Upper lobe of right lung (tissue), 1 donor: ENCODE measurements at regions not wholly inside any gene's neighbourhood (a gene's known extent, or its start where the extent isn't known, plus 50 kb on each side); places are given as distances from the start of the nearest gene placed in this dataset.

Experiments used
- ATAC-seq: fragments of 200-7000 bp; cut with Tn5 transposase; one replicate; pipeline ENCODE4 v1.9.1; 2020; ENCODE audit warnings: mild to moderate bottlenecking, moderate library complexity
- DNase-seq: peaks from one replicate; pipeline ENCODE4 v3.0.0-alpha.2; 2020
- H3K27ac ChIP-seq: fragments of 200-600 bp; one replicate; pipeline ENCODE4 v1.8.0; 2022
- H3K27me3 ChIP-seq: fragments of 200-600 bp; one replicate; pipeline ENCODE4 v1.8.0; 2022; ENCODE audit warnings: mild to moderate bottlenecking
- H3K36me3 ChIP-seq: fragments of 200-600 bp; one replicate; pipeline ENCODE4 v1.8.0; 2022
- H3K4me1 ChIP-seq: fragments of 200-600 bp; one replicate; pipeline ENCODE4 v1.8.0; 2022
- H3K4me3 ChIP-seq: fragments of 200-600 bp; one replicate; pipeline ENCODE4 v1.8.0; 2022; ENCODE audit warnings: mild to moderate bottlenecking
- H3K9me3 ChIP-seq: fragments of 200-600 bp; one replicate; pipeline ENCODE4 v1.8.0; 2022
- intact Hi-C: fragments of 100-400 bp; cut with DNase I; formaldehyde crosslinking; loops from one replicate; pipeline ENCODE4 v1.11.0; 2022
- TF ChIP-seq, protein P1 (sequence below): fragments of 200-600 bp; IDR thresholded peaks from one replicate; pipeline ENCODE4 v1.8.0; 2022; ENCODE audit warnings: antibody characterized with exemption
- donor health status: DM: no; HTN: yes; CAD: no; lungs with severe emphysema.

DNA sequence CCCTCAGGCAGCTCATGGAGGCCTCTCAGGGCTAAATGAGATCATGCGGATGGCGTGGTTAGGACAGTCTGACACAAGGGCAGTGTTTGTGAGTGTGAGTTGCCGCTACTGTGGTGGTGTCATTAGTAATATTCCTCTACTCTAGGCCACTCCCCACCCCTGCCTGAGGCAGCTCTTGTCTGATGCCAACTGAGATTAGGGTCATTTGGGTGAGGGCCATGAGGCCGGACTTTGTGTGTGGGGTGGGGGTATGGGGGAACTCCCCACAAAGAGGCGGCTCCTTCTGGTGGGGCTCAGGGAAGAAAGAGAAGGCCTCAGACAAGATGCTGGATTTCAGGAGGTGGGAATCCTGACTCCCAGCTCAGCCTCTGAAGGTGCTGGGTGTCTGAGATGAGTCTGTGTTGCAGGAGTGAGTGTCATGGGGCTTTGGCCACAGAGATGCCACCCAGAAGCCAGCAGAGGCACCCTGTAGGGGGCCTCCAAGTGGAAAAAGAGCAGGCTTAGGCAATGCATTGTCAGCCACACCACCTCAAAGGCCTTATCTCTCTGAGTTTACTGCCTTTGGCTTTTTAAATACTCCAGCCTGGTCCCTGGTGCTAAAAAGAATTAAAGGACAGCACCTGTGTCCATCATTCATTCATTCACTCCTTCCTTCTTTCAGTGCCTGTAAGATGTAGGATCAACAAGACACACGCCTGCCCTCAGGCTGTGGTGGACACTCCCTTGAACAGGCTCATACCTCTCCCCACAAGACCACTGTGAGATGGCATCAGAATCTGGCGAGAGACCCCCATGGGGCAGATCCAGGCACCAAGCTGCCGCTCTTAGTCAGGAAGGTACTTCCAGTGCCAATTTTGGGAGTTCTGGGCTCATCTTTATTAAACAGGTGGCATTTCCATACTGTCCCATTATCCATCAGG, 175.2 kb downstream of the MRPL14 start:
- H3K9me3 ChIP-seq, result no peaks in the 10 kb centered on the region
- intact Hi-C loops, result no loop called here
- H3K27me3 ChIP-seq, result no peaks in the 10 kb centered on the region
- no peaks in the 10 kb centered on the region for H3K4me1 ChIP-seq
- no peak overlapping the region for H3K27ac ChIP-seq
- no peak for DNase-seq
- H3K4me3 ChIP-seq, result no peak overlapping the region
- H3K36me3 ChIP-seq, result no peaks in the 10 kb centered on the region
- TF ChIP-seq, protein P1, sequence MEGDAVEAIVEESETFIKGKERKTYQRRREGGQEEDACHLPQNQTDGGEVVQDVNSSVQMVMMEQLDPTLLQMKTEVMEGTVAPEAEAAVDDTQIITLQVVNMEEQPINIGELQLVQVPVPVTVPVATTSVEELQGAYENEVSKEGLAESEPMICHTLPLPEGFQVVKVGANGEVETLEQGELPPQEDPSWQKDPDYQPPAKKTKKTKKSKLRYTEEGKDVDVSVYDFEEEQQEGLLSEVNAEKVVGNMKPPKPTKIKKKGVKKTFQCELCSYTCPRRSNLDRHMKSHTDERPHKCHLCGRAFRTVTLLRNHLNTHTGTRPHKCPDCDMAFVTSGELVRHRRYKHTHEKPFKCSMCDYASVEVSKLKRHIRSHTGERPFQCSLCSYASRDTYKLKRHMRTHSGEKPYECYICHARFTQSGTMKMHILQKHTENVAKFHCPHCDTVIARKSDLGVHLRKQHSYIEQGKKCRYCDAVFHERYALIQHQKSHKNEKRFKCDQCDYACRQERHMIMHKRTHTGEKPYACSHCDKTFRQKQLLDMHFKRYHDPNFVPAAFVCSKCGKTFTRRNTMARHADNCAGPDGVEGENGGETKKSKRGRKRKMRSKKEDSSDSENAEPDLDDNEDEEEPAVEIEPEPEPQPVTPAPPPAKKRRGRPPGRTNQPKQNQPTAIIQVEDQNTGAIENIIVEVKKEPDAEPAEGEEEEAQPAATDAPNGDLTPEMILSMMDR, result no peak
- no peak for ATAC-seq

DNA sequence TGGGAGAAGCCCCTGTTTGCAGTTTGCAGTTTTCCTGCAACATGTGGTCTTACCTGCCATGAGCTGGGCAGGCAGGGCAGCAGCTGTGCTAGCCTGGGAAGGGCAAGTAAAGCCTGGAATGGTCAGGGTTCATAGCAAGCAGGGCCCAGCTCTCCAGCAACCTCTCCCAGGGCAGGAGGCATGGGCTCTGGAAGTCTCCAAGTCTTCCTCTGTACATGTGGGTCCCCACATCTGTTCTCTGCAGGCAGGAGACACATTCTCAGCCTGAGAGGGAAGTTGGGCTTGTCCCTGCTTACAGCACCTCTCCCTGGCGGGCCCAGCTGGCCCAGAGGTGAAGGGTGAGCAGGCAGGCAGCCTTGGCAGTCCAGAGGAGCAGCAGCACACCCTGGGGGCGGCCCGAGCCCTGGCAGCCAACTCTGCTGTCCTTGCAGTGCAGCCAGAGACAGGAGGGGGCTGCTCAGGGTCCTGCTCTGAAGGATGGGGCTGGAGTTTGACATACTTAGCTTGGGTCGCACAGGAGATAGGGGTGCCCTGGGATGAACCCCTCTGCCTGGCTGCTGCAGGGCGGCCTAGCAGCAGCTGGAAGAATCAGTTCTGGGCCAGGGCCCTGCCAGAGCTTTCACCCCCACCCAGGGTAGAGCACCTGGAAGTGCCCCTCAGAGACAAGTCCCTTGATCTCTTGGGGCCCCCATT, 176.0 kb downstream of the MRPL14 start:
- peak; percentile 90 for ATAC-seq
- intact Hi-C loops, result no loop called here

DNA sequence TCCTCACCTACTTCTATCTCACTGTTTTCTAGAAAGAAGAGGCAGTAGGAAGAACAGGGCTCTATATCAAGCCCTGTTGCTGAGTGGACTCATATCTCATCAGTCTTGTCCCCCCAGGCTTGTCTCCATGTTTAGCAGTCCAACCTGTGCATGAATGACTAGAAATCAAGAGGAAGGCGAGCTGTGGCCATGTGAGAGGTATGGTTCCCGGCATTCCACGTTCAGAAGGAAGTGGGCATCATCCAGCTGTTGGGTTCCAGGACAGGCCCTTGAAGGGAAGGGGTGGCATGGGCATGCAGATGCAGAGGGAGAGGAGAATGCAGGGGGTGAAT, 176.6 kb downstream of the MRPL14 start:
- intact Hi-C loops, result no loop called here
- Histone ChIP-seq H3K36me3 (no peaks in the 10 kb centered on the region), H3K9me3 (no peaks in the 10 kb centered on the region), H3K27ac (no peak overlapping the region), H3K27me3 (no peaks in the 10 kb centered on the region), H3K4me3 (no peak overlapping the region), H3K4me1 (no peaks in the 10 kb centered on the region)
- no peak for ATAC-seq
- TF ChIP-seq, protein P1, result no peak
- DNase-seq, result no peak

More for the DNA sequence above, 176.0 kb downstream of the MRPL14 start:
- Histone ChIP-seq H3K27ac (no peak overlapping the region), H3K4me3 (no peak overlapping the region), H3K36me3 (no peaks in the 10 kb centered on the region), H3K9me3 (no peaks in the 10 kb centered on the region), H3K4me1 (no peaks in the 10 kb centered on the region), H3K27me3 (no peaks in the 10 kb centered on the region)
- TF ChIP-seq, protein P1, result peak; percentile 42
- DNase-seq, result peak; percentile 77

DNA sequence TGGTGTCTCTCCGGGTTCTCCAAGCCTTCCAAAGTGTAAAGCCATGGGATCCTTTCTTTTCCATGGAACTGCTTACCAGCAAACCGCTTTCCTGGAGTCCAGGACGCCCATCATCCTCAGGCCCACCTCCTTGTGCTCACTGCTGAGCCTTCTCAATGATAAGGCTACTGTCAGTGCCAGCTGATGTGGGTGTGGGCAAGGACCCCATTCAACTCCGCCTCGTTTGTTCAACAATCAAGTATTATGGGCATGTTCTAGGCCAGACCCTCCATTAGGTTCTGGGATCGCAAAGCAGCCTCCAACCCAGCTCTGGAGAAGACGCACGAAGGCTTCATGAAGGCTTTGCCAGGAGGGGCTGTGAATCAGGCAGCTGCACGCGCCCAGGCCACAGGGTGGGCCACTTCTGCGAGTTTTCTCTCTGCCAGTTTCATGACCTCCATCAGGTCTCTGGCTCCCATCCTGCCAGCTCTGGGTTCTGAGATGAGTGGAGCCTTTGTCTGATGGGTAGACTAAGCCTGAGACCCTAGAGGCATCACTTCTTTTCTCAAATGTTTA, 177.1 kb downstream of the MRPL14 start:
- H3K27me3 ChIP-seq, result no peaks in the 10 kb centered on the region
- H3K36me3 ChIP-seq, result no peaks in the 10 kb centered on the region
- no peak for ATAC-seq
- TF ChIP-seq, protein P1, result no peak
- H3K4me3 ChIP-seq, result no peak overlapping the region
- H3K4me1 ChIP-seq, result no peaks in the 10 kb centered on the region
- no peak overlapping the region for H3K27ac ChIP-seq
- DNase-seq, result no peak
- intact Hi-C loops, result no loop called here
- H3K9me3 ChIP-seq, result no peaks in the 10 kb centered on the region

DNA sequence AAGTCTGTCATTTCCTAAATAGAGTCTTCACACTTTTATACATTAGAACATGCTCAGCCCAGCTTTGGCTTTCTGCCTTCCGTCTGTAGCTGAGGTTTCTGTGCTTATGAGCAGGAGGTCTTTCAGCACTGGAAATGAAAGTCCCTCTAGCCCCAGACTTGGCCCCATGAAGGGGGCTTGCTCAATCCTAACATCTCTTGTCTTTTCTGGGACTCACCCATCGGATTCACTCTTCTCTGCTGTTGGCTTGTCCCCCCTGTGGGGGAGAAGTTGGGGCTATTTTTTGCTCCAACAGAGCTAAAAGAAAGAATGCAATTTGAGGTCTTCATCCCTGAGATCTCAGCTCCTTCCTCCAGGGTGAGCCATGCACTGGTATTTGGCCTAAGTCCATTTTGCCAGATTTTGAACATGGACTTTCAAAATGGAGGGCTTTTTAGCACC, 177.7 kb downstream of the MRPL14 start:
- H3K27ac ChIP-seq, result no peak overlapping the region
- DNase-seq, result no peak
- no peak overlapping the region for H3K4me3 ChIP-seq
- intact Hi-C loops, result no loop called here
- H3K4me1 ChIP-seq, result no peaks in the 10 kb centered on the region
- TF ChIP-seq, protein P1, result no peak
- no peaks in the 10 kb centered on the region for H3K27me3 ChIP-seq
- no peak for ATAC-seq
- no peaks in the 10 kb centered on the region for H3K9me3 ChIP-seq
- H3K36me3 ChIP-seq, result no peaks in the 10 kb centered on the region
